HAP-1 (cell line): ENCODE measurements at regions not wholly inside any gene's neighbourhood (a gene's known extent, or its start where the extent isn't known, plus 50 kb on each side); places are given as distances from the start of the nearest gene placed in this dataset.

Experiments
- DNase-seq, 2 experiments: peaks; one replicate each; pipeline ENCODE4 v3.0.0-alpha.2; 2016 to 2020; ENCODE audit warnings: low spot score in 2 of 2
- H3K27me3 ChIP-seq: fragments of 250-450 bp; sonication (Bioruptor Pico); 2 replicates; pipeline ENCODE4 v1.5.1; 2020; ENCODE audit warnings: low read depth, mild to moderate bottlenecking, moderate library complexity
- H3K36me3 ChIP-seq: fragments of 250-450 bp; sonication (Bioruptor Pico); replicated peaks from 2 replicates; pipeline ENCODE4 v1.5.1; 2020; ENCODE audit warnings: mild to moderate bottlenecking
- H3K4me1 ChIP-seq: fragments of 250-450 bp; sonication (Bioruptor Pico); 2 replicates; pipeline ENCODE4 v1.5.1; 2020; ENCODE audit warnings: mild to moderate bottlenecking
- H3K4me3 ChIP-seq: fragments of 250-450 bp; sonication (Bioruptor Pico); 2 replicates; pipeline ENCODE4 v1.5.1; 2020; ENCODE audit warnings: mild to moderate bottlenecking, moderate library complexity
- H3K9me3 ChIP-seq: fragments of 250-450 bp; sonication (Bioruptor Pico); 2 replicates; pipeline ENCODE4 v1.5.1; 2020; ENCODE audit warnings: mild to moderate bottlenecking, moderate library complexity
- in situ Hi-C: fragments of 300-500 bp; cut with MboI; formaldehyde crosslinking; loops from 3 replicates; pipeline ENCODE4 v1.14.3; 2020; ENCODE audit warnings: low sequenced_read_pairs, inconsistent platforms, mixed read lengths

- in situ Hi-C loops = no loop called here
- Histone ChIP-seq H3K9me3 (peaks cover 4% of the 10 kb centered on the region), H3K36me3 (no peaks in the 10 kb centered on the region), H3K27me3 (no peaks in the 10 kb centered on the region), H3K4me3 (no peak overlapping the region), H3K4me1 (peaks cover 6% of the 10 kb centered on the region; the same call in 1 of the 2 replicates)
- DNase-seq = no peak
Measured at GRCh38 chr5:120954255-120954654, 490.2 kb downstream of the PRR16 start.

GRCh38 chr5:120955795-120956194 lies 491.7 kb downstream of the PRR16 start:
- no peaks in the 10 kb centered on the region for H3K4me1 ChIP-seq
- in situ Hi-C loops = no loop called here
- peaks cover 4% of the 10 kb centered on the region for H3K9me3 ChIP-seq
- no peak overlapping the region for H3K4me3 ChIP-seq
- DNase-seq = no peak
- H3K27me3 ChIP-seq = no peaks in the 10 kb centered on the region
- H3K36me3 ChIP-seq = no peaks in the 10 kb centered on the region

- Histone ChIP-seq H3K4me1 (no peaks in the 10 kb centered on the region), H3K27me3 (no peaks in the 10 kb centered on the region), H3K4me3 (no peak overlapping the region), H3K9me3 (no peaks in the 10 kb centered on the region), H3K36me3 (no peaks in the 10 kb centered on the region)
- in situ Hi-C loops = no loop called here
- DNase-seq = no peak
Measured at GRCh38 chr5:120958877-120959485, 494.9 kb downstream of the PRR16 start.

GRCh38 chr5:120960510-120960909 lies 496.4 kb downstream of the PRR16 start:
- no peak for DNase-seq
- no peaks in the 10 kb centered on the region for H3K9me3 ChIP-seq
- no peaks in the 10 kb centered on the region for H3K4me1 ChIP-seq
- in situ Hi-C loops = no loop called here
- H3K36me3 ChIP-seq = no peaks in the 10 kb centered on the region
- H3K27me3 ChIP-seq = no peaks in the 10 kb centered on the region
- H3K4me3 ChIP-seq = no peak overlapping the region

- H3K27me3 ChIP-seq = no peaks in the 10 kb centered on the region
- in situ Hi-C loops = no loop called here
- no peak overlapping the region for H3K4me3 ChIP-seq
- no peaks in the 10 kb centered on the region for H3K9me3 ChIP-seq
- DNase-seq = no peak
- no peaks in the 10 kb centered on the region for H3K36me3 ChIP-seq
- H3K4me1 ChIP-seq = no peaks in the 10 kb centered on the region
Measured at GRCh38 chr5:120967366-120967765, 503.3 kb downstream of the PRR16 start.

- Histone ChIP-seq H3K27me3 (no peaks in the 10 kb centered on the region), H3K36me3 (no peaks in the 10 kb centered on the region), H3K9me3 (no peaks in the 10 kb centered on the region), H3K4me1 (no peaks in the 10 kb centered on the region), H3K4me3 (no peak overlapping the region)
- in situ Hi-C loops = no loop called here
- no peak for DNase-seq
Measured at GRCh38 chr5:120974690-120975089, 510.6 kb downstream of the PRR16 start.

GRCh38 chr5:120982351-120982750 lies 518.3 kb downstream of the PRR16 start:
- in situ Hi-C loops = no loop called here
- Histone ChIP-seq H3K4me1 (no peaks in the 10 kb centered on the region), H3K9me3 (no peaks in the 10 kb centered on the region), H3K36me3 (no peaks in the 10 kb centered on the region), H3K4me3 (no peak overlapping the region), H3K27me3 (no peaks in the 10 kb centered on the region)
- DNase-seq = no peak

- H3K4me3 ChIP-seq = no peak overlapping the region
- no peaks in the 10 kb centered on the region for H3K4me1 ChIP-seq
- H3K27me3 ChIP-seq = no peaks in the 10 kb centered on the region
- H3K9me3 ChIP-seq = no peaks in the 10 kb centered on the region
- no peaks in the 10 kb centered on the region for H3K36me3 ChIP-seq
- DNase-seq = no peak
- in situ Hi-C loops = no loop called here
Measured at GRCh38 chr5:120985526-120985925, 521.4 kb downstream of the PRR16 start.

GRCh38 chr5:120988491-120988890 lies 524.4 kb downstream of the PRR16 start:
- H3K4me1 ChIP-seq = no peaks in the 10 kb centered on the region
- H3K36me3 ChIP-seq = no peaks in the 10 kb centered on the region
- in situ Hi-C loops = no loop called here
- no peaks in the 10 kb centered on the region for H3K27me3 ChIP-seq
- DNase-seq = no peak
- H3K4me3 ChIP-seq = no peak overlapping the region
- H3K9me3 ChIP-seq = no peaks in the 10 kb centered on the region

- no peaks in the 10 kb centered on the region for H3K36me3 ChIP-seq
- in situ Hi-C loops = no loop called here
Measured at GRCh38 chr5:120988941-120989340, 524.8 kb downstream of the PRR16 start.

GRCh38 chr5:120991569-120991968 lies 527.5 kb downstream of the PRR16 start:
- no peak for DNase-seq
- no peaks in the 10 kb centered on the region for H3K4me1 ChIP-seq
- in situ Hi-C loops = no loop called here
- H3K4me3 ChIP-seq = no peak overlapping the region
- no peaks in the 10 kb centered on the region for H3K9me3 ChIP-seq
- H3K27me3 ChIP-seq = no peaks in the 10 kb centered on the region
- no peaks in the 10 kb centered on the region for H3K36me3 ChIP-seq

More at GRCh38 chr5:120988941-120989340, 524.8 kb downstream of the PRR16 start:
- Histone ChIP-seq H3K9me3 (no peaks in the 10 kb centered on the region), H3K27me3 (no peaks in the 10 kb centered on the region), H3K4me1 (no peaks in the 10 kb centered on the region), H3K4me3 (no peak overlapping the region)
- no peak for DNase-seq

GRCh38 chr5:120994112-120994511 lies 530.0 kb downstream of the PRR16 start:
- in situ Hi-C loops = no loop called here
- no peak overlapping the region for H3K4me3 ChIP-seq

GRCh38 chr5:120999550-120999949 lies 535.5 kb downstream of the PRR16 start:
- DNase-seq = no peak
- Histone ChIP-seq H3K4me1 (no peaks in the 10 kb centered on the region), H3K36me3 (no peaks in the 10 kb centered on the region), H3K9me3 (no peaks in the 10 kb centered on the region), H3K4me3 (no peak overlapping the region), H3K27me3 (no peaks in the 10 kb centered on the region)
- in situ Hi-C loops = no loop called here

More at GRCh38 chr5:120994112-120994511, 530.0 kb downstream of the PRR16 start:
- Histone ChIP-seq H3K27me3 (no peaks in the 10 kb centered on the region), H3K36me3 (no peaks in the 10 kb centered on the region), H3K4me1 (no peaks in the 10 kb centered on the region), H3K9me3 (no peaks in the 10 kb centered on the region)
- no peak for DNase-seq

GRCh38 chr5:121006217-121006616 lies 542.1 kb downstream of the PRR16 start:
- in situ Hi-C loops = no loop called here
- H3K27me3 ChIP-seq = no peaks in the 10 kb centered on the region
- no peaks in the 10 kb centered on the region for H3K9me3 ChIP-seq
- DNase-seq = no peak
- no peaks in the 10 kb centered on the region for H3K4me1 ChIP-seq
- H3K4me3 ChIP-seq = no peak overlapping the region
- H3K36me3 ChIP-seq = no peaks in the 10 kb centered on the region

- no peaks in the 10 kb centered on the region for H3K4me1 ChIP-seq
- H3K27me3 ChIP-seq = no peaks in the 10 kb centered on the region
- no peaks in the 10 kb centered on the region for H3K9me3 ChIP-seq
- in situ Hi-C loops = no loop called here
- no peak overlapping the region for H3K4me3 ChIP-seq
- no peaks in the 10 kb centered on the region for H3K36me3 ChIP-seq
- DNase-seq = no peak
Measured at GRCh38 chr5:121008041-121008440, 543.9 kb downstream of the PRR16 start.
